ENCODE measurements at regions not wholly inside any gene's neighbourhood (a gene's known extent, or its start where the extent isn't known, plus 50 kb on each side); places are given as distances from the start of the nearest gene placed in this dataset.

DNA sequence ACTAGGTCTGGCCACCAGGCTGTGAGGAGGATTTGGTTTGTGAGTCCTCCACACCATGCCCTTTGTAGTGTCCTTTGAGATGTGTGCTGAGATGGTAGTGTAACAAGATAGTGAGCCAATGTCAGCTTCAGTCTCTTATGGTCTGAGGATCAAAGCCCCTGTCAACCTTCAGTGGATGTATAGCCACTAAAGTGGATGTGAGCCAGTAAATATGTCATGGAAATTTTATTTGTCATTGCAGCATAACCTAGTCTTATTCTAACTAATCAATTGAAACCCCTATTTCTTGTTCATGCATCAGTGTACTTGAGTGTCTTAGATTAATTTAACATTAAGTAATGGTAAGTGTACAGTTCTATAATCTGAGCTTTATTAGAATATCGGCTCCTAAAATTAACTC lies 51.0 kb upstream of the WAC start:
- Histone ChIP-seq H3K9me3 (peaks cover 0 to 4% (median 0%) of the 10 kb centered on the region in 4 donors), H3K27ac (replicated peaks in 1 of 4) (no peak overlapping the region), H3K27me3 (no peaks in the 10 kb centered on the region), H3K4me3 (no peak overlapping the region), H3K4me1 (no peaks in the 10 kb centered on the region), H3K36me3 (no peaks in the 10 kb centered on the region)
- DNase-seq (ENCODE audit: extremely low spot score): no peak
- TF ChIP-seq POLR2A (IDR thresholded peaks at IDR 0.05; ENCODE audit: low read depth) (no peak), EP300 (IDR thresholded peaks at IDR 0.05) (no peak), POLR2AphosphoS5 (IDR thresholded peaks at IDR 0.05) (no peak)
- TF ChIP-seq, protein P1, sequence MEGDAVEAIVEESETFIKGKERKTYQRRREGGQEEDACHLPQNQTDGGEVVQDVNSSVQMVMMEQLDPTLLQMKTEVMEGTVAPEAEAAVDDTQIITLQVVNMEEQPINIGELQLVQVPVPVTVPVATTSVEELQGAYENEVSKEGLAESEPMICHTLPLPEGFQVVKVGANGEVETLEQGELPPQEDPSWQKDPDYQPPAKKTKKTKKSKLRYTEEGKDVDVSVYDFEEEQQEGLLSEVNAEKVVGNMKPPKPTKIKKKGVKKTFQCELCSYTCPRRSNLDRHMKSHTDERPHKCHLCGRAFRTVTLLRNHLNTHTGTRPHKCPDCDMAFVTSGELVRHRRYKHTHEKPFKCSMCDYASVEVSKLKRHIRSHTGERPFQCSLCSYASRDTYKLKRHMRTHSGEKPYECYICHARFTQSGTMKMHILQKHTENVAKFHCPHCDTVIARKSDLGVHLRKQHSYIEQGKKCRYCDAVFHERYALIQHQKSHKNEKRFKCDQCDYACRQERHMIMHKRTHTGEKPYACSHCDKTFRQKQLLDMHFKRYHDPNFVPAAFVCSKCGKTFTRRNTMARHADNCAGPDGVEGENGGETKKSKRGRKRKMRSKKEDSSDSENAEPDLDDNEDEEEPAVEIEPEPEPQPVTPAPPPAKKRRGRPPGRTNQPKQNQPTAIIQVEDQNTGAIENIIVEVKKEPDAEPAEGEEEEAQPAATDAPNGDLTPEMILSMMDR (IDR thresholded peaks at IDR 0.05): no peak
- 96% methylated on average over 1 of the region's 1 CpG for WGBS
- intact Hi-C loops (cut with DNase I): no loop called here

Small RNAs in the stretch of these regions (small RNA-seq; reads per million reads assigned to genes)
- gene RF00012: 0 reads per million in 3 donors
